GM18507 (cell line): ENCODE measurements at regions not wholly inside any gene's neighbourhood (a gene's known extent, or its start where the extent isn't known, plus 50 kb on each side); places are given as distances from the start of the nearest gene placed in this dataset.
"Not testable (repeated sequence)": the region's sequence is repeated elsewhere in the genome, so short reads cannot be mapped to it uniquely, and the experiment has no call there.

Source experiments
- DNase-seq: peaks from one replicate; pipeline ENCODE4 v3.0.0; 2011; ENCODE audit warnings: low read depth; ENCODE audit not compliant: insufficient read length; ENCODE audit errors: extremely low spot score
- FAIRE-seq: peaks from 2 replicates; lab custom pipeline; 2011; peaks lifted over from hg19 to GRCh38; lab: Jason Lieb, UNC

DNA sequence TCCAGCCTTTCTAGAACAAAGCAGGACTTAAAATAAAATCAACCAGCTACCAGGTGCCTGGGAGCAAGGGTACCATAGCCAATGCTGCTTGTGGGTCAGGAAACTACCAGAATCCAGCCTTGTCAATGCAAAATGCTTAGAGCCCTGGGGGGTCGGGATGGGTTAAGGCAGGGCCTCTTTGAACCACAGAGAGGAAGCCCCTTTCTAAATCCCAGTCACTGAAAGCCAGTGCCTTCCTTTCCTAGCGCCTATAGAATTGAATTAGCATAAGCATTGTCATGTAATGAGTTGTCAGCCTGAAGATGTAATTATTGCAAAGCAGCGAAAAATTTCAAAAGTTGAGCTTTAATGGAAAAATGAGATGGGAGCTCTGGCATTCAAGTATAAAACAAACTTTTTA, 176.6 kb upstream of the DAB1 start:
- no peak for DNase-seq

DNA sequence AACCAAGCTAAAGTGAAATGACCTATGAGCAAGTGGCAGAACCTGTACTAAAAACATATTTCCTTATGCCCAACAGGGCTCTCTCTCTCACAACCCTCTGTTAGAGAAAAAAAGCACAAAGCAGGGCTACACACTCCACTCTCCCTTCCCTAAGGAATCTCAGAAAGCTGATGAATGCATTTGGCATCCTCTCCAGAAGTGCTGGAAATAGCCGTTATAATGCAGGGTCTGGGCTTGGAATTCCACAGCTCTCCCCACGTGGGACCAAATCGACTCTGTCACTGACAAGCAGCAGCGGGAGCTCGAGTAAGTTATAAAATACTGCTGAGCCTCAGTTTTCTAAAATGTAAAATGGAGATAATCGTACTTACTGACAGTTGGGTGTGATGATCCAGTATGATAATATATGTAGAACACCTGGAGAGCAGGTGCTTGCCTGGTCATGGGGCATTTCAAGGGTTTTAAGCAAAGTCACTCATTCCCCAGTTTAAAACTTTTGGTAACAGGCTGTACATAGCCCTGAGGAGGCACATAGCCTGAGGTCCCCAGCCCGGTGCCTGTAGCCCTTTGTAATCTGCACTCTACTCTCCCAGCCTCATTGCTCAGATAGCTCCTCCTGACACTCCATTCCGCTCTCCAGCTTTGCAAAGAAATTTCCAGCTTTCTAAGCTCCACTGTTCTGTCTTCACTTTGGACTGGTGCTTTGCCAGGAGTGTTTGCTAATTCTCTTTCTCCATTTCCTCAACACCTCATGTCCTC, 175.6 kb upstream of the DAB1 start:
- DNase-seq, result no peak
- FAIRE-seq, result no peak

More for the DNA sequence above, 176.6 kb upstream of the DAB1 start:
- no peak for FAIRE-seq

DNA sequence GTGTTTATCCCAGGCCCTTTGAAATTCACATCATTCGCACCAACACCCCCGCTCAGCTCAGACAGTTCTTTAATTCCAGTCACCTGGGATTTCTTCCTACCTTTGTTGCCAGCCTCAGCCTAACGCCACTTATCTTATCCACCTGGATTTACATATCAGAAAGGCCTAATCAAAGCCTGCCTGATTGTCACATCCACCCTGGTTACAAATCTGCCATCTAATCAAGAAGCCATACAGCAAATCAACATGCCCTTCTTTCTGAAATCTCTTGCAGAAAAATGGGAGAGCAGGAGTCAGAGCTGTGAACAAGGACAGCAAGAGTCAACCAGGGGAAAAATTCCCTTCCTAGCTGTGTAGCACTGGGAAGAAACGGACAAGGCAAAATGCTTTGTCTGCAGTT, 173.2 kb upstream of the DAB1 start:
- FAIRE-seq (no peak), DNase-seq (no peak)

DNA sequence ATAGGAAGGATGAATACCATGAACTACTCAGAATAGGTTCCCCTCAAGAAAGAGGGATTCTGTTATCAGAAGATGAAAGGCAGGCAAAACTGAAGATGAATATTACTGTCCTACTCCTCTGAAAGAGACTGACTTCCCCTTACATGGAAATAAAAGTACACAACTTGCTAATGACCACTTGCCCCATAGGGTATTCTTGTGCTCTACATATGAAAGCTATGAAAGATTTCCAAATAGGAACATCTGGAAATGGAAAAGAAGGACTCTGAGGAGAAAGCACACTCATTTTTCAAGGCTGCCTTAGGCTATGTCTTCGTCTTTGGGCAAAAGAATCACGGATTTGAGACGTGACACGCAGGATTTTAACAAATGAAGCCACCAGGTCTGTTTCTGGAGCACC, 170.1 kb upstream of the DAB1 start:
- FAIRE-seq (no peak), DNase-seq (no peak)

DNA sequence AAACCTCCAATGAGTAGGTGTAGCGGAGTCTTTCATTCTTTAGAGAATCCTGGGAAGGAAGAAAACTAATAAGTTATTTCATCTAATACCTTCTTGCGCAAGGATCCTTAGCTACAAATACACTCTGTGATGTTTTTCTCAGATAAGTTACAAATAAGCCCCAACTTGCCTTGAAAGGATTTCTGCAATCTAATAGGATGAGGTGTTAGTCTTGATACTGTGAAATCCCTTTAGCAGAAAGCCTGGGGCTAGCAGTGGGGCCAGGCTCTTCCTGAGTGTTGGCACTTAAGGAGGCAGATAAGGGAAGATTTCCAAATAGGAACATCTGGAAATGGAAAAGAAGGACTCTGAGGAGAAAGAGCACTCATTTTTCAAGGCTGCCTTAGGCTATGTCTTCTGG, 168.0 kb upstream of the DAB1 start:
- no peak for FAIRE-seq

DNA sequence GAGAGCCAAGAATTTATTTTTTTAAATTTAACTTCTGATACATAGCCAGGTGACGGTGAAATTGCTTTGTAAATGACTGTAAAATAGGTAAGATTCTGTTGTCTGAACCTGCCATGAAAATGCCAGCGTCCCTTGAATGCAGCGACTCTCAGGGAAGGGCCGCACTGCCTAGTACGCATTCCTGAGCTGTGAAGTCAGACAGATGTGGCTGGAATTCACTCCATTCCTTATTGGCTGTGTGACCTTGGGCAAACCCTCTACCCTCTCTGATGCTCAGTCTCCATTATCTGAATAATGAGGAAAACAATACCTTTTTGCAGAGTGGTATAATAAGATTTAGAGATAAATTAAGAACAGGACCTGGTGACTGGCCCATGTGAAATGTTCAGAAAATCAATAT, 167.1 kb upstream of the DAB1 start:
- FAIRE-seq (no peak), DNase-seq (no peak)

More for the DNA sequence above, 168.0 kb upstream of the DAB1 start:
- DNase-seq, result no peak

DNA sequence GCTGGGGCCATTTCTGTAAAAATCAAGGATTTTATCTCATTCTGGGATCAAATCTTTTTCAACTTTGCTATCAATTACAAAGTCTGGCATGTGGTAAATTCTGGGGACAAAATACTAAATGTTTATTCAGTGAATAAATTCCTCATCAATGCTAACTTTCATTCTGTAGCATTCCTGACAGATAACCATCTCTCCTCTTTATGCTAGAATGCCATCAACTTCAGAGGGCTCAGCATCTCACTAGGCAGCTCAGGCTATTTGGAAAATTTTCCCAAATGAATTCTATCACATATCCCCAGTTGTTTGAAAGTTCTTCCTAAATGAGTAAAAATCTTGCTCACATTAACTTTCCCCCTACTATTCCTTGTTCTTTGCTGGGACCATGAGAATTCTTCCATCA, 163.0 kb upstream of the DAB1 start:
- no peak for FAIRE-seq
- no peak for DNase-seq

DNA sequence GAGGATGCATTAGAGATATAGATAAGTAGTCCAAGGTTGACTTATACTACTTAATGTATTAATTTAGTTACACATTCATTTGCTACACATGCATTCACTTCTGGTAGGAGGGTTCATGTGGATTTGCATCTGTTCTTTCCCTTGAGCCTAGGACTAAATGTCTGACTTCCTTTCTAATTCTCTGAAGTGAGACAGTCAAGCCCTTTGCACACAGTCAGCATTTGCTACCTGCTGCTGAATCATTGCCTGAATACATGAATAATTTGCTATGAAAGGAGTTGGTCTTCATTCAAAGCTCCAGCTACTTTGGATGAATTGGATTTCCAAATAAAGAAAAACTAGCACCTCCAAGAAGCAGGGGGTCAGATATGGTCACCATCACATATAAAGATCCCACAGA, 154.8 kb upstream of the DAB1 start:
- DNase-seq, result no peak
- FAIRE-seq, result no peak

DNA sequence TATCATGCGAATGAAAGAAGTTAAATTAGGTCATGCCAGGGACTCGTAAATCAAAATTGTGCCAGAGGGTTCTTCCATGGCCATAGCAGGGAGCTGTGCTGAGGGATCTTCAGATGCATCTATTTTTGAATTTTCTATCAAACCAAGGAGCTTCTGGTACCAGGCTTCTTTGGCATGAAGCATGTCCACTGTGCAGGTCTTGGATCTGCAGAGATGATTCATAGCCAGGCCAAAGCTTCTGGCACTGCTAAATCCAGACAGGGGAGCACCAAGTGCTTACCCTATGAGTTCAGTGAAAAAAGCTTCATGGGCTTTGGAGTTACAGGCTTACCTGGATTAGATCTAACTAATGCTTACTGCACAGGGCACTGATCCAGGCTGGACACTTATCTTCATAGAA, 154.2 kb upstream of the DAB1 start:
- no peak for FAIRE-seq
- DNase-seq, result no peak

DNA sequence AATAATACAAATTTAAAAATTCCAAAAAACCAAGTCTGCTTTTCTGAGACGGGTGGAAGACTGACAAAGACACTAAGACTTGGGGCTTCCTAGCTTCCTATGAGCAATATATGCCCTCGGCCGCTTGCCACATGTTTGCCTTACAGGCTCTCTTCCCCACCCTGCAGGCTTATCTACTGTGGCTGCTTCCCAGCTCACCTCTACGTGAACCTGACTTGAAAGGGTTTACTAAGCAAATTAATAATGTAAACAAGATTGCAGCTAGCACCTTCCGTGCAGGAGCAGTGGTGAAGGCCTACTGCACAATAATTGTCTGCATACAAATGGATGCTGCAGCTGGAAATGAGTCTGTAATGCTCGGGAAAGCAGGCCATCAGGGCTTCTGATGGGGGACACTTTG, 152.9 kb upstream of the DAB1 start:
- FAIRE-seq (no peak), DNase-seq (no peak)

DNA sequence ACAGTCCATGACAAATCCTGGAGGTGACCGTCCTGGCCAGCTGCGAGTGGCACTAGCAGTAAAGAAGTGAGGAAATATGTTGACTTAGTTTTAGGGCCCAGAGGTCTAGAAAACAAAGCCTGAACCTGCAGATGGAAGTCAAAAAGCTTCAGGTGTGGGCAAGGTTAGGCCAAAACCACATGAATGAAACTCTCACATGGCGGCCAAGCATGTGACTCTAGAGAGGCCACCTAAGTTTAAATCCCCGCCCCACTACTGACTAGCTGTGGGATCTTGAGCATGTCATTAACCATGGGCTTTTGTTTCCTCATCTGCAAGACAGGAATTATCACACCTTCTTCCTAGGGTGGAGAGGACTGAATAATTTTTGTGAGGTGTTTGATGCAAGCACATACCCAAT, 148.2 kb upstream of the DAB1 start:
- FAIRE-seq (no peak), DNase-seq (no peak)

DNA sequence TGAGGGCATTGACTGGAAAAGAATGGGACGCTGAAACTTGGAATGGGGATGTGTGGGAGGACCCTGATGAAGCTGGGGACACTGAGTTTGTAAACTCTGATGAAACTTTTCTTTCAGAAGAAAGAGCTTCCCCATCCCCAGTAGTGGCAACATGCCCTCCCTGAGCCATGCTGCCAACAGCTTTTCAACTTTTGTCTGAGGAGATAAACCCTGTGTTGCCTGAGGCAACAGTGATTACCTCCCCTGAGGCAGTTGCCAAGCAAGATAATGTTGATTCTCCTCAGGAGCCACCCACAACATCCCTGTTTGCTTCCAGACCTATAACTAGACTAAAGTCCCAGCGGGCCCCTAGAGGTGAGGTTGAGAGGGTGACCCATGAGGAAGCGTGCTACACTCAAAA, 134.2 kb upstream of the DAB1 start:
- not testable (repeated sequence) for FAIRE-seq, DNase-seq

DNA sequence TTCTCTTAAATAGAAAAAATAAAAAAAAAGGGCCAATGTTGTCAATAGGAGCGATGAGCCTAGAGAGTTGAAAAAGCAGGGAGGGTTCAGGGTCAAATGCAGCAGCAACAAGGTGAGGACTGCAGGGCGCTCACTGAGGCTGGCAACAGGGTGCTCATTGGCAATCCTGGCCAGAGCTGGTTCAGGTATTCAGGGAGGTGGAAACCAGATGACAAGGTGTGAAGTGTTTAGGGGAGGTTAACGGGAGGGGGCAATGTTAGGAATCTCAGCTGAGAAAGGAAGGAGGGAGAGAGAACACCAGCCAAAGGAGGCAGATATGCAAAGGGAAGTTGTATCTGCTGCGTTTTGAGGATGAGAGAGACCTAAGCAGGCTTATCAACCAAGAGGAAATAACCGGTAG, 129.8 kb upstream of the DAB1 start:
- no peak for DNase-seq
- no peak for FAIRE-seq

DNA sequence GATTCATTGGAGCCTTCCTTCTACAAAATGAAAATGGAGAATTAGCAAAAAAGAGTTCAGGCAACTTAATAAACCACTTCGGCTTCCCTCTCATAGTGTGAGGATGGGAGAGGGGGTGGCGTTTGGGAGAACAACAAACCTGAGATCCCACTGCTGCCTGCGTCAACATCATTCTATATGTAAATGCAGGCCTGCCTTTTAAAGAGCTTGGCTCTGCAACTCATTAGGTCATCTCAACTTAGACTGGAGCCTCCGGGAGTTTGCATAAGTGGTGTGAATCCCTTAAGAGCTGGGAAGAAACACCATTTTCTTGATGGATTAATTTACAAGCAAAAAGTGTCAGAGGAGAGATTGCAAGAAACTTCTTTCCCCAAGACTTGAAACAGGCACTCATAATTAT, 127.6 kb upstream of the DAB1 start:
- DNase-seq (no peak), FAIRE-seq (no peak)

DNA sequence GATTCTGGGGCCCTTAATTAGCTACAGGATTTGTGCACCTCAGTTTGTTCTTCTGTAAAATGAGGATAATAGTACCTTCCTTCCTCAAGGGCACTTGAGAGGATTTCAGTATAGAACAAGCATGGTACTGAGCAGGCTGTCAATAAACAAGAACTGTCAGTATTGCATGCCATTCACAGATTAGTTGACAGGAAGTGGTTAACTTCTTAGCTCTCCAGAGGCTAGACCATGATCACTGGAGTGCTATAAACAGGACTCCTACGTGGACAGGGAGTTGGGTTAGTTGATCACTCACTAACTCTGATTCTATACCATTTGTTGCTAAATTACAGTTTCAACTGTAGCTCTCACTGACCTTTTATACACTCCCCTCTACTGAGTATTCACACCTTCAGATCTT, 126.2 kb upstream of the DAB1 start:
- peak; percentile 49 for FAIRE-seq

DNA sequence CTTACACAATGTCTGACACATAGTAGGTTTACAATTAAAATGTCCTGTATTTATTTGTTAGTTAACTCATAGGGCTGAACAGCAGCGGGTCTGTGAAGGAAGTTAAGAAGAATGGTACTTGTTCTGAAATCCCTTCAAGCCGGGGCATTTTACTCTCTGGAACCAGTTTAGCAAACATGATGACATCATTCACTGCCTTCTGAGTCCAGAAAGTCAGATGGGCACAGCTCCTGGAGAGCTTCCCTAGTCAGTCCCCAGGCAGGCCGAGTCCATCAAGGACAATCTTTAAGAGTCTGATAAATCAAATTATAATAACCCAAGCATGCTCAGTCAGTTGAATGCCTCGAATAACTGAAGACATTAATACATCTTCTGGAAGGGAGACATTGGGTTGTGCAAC, 125.4 kb upstream of the DAB1 start:
- DNase-seq (no peak), FAIRE-seq (no peak)

More for the DNA sequence above, 126.2 kb upstream of the DAB1 start:
- DNase-seq, result no peak

DNA sequence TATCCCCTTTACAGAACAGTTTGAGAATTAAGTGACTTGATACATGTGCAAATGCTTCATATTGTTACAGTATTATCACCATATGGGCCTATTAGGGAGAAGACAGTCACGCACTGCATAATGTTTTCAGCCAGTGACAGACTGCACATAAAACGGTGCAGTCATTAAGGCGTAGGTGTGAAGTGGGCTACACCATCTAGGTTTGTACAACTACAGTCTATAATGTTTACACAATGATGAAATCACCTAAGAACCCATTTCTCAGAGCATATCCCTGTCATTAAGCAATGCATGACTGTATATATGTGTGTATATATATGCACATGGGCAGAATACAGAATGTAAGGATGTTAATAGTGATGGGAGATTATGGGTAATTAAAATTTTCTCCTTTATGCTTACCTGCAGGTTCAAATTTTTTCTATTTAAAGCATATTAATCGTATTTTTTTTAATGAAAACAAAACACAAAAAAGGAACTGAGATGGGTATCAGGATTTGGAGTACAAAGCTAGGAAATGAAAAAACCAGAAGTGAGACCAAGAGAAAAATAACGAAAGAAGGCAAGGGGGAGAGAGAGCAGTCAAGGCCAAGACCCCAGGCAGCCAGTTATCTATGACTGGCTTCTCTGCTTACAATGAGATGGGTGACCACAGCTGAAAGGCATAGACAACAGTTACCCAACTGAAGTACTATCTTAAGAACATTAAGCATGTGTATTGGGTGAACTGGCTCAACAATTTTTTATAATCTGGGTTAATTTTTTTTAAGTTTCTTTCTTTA, 122.9 kb upstream of the DAB1 start:
- no peak for DNase-seq

DNA sequence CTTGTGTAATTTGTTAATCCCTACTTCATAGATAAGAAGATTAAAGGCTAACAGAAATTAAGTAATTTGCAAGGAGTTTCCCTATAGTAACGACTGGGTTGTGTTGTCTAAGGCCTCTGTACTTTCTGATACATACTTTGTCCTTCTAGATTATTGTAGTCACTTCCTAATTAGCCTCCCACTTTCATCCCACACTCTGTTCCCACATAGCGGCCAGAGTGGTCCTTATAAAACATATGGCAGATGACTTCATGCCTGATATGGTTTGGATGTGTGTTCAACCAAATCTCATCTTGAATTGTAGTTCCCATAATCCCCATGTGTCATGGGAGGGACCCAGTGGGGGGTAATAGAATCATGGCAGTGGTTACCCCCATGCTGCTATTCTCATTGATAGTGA, 120.5 kb upstream of the DAB1 start:
- FAIRE-seq (no peak), DNase-seq (no peak)

More for the DNA sequence above, 122.9 kb upstream of the DAB1 start:
- FAIRE-seq, result peak; percentile 44

DNA sequence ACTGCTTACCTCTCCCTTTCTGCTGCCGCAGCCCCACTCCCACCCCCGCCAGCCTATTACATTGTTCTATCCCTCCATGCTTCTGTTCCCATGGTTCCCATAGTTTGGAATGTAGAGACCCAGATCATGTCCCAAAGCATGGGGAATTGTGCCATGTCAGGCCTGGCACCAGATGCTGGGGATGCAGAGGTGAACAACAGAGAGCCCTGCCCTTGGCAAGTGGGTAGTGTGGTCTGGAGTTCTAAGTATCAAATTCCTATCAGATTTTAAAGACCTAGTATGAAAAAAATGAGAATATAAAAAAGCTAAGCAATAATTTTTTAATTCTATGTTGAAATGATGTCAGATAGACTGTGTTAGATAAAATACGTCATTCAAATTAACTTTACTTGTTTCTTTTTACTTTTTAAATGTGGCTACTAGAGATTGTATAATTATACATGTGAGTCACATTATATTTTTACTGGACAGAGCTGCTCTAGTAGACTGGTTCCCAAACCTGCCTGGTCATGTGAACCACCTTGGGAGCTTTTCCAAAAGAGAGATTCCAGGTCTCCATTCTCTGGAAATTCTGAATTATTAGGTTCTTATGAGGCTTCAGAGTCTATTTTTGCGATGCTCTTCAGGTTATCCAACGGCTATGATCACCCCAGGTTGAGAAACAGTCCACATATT, 113.0 kb upstream of the DAB1 start:
- FAIRE-seq (no peak), DNase-seq (no peak)

DNA sequence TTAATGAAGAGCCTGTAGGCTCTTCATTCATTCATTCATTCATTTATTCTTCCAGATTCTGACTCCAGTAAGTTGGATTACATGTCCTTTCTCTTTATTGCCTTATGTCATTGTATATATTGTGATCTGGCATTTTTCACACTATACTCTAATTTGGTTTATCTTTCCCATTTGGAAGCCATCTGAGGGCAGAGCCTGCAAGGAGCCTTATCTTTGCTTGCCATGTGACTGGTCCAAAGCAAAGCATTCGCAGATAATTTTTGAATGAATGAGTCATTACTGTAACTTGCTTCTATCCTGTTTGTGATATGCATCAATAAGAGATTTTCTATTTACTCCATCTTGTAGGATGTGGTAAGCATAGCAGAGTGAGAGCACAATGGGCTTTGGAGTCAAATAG, 108.4 kb upstream of the DAB1 start:
- DNase-seq (no peak), FAIRE-seq (no peak)

DNA sequence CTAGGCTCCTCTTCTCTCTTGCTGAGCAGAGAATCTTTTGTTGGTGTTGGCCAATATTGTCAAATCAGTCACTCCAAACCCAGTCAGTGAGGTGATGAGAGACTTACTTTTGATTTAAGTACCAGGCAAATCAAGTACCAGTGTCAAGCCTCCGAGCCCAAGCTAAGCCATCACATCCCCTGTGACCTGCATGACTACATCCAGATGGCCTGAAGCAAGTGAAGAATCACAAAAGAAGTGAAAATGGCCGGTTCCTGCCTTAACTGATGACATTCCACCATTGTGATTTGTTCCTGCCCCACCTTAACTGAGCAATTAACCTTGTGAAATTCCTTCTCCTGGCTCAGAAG, 107.0 kb upstream of the DAB1 start:
- DNase-seq, FAIRE-seq: not testable (repeated sequence)
